B cell (primary cell): ENCODE measurements at regions not wholly inside any gene's neighbourhood (a gene's known extent, or its start where the extent isn't known, plus 50 kb on each side); places are given as distances from the start of the nearest gene placed in this dataset.

ENCODE experiments used
- ATAC-seq: fragments of 200-7000 bp; cut with Tn5 transposase; one replicate; pipeline ENCODE4 v1.10.0; 2021; ENCODE audit warnings: low read depth, mild to moderate bottlenecking, moderate number of reproducible peaks, moderate library complexity
- CTCF ChIA-PET: fragments of 350-600 bp; sonication (Branson Sonifier 250); formaldehyde crosslinking; loops from one replicate; lab custom pipeline; 2021; ENCODE audit warnings: antibody characterized with exemption, inconsistent platforms; lab: Charles Lee
- POLR2A ChIA-PET: fragments of 350-600 bp; sonication (Branson Sonifier 250); formaldehyde crosslinking; loops from one replicate; lab custom pipeline; 2021; ENCODE audit warnings: antibody characterized with exemption; lab: Charles Lee
- DNase-seq: peaks from one replicate; pipeline ENCODE4 v3.0.0; 2013
- H2AFZ ChIP-seq: 2 replicates; pipeline ENCODE4 v1.6.1; 2012; ENCODE audit warnings: mild to moderate bottlenecking, low read depth, low read length; ENCODE audit not compliant: insufficient read depth, poor library complexity, severe bottlenecking
- H3K27ac ChIP-seq, 2 donors: 1 replicate in 1 of 2; 2 replicates in 1 of 2; pipeline ENCODE4 v1.5.1; 2012 to 2013; ENCODE audit warnings: low read length in 2 of 2, mild to moderate bottlenecking in 2 of 2, moderate library complexity in 1 of 2
- H3K27me3 ChIP-seq, 4 experiments: fragments of 200-600 bp in 1 of 4; sonication (generic) in 1 of 4; replicated peaks in 1 of 4; 1 replicate in 2 of 4; 2 replicates in 2 of 4; pipeline versions ENCODE4 v1.6.1 to v1.7.0; 2013 to 2016; ENCODE audit warnings: low read length in 3 of 4, mild to moderate bottlenecking in 2 of 4, mixed read lengths in 1 of 4, moderate library complexity in 1 of 4; ENCODE audit not compliant: insufficient read depth in 4 of 4, control insufficient read depth in 3 of 4; ENCODE audit errors: control extremely low read depth in 1 of 4
- H3K36me3 ChIP-seq, 2 experiments: replicated peaks in 1 of 2; 1 replicate in 1 of 2; 2 replicates in 1 of 2; pipeline versions ENCODE4 v1.6.1 to v1.7.1; 2013; ENCODE audit warnings: low read length in 1 of 2; ENCODE audit not compliant: insufficient read depth in 2 of 2, control insufficient read depth in 1 of 2; ENCODE audit errors: control extremely low read depth in 1 of 2, extremely low read depth in 1 of 2
- H3K4me1 ChIP-seq, 2 donors: fragments of 200-600 bp in 1 of 2; sonication (generic) in 1 of 2; 1 replicate in 1 of 2; 2 replicates in 1 of 2; pipeline versions ENCODE4 v1.5.1 to v1.6.1; 2013 to 2017; ENCODE audit warnings: low read length in 2 of 2; ENCODE audit not compliant: control insufficient read depth in 2 of 2, insufficient read depth in 2 of 2
- H3K4me2 ChIP-seq: replicated peaks from 2 replicates; pipeline ENCODE3; 2012; ENCODE audit warnings: mild to moderate bottlenecking, low read depth, low read length; ENCODE audit not compliant: poor library complexity, severe bottlenecking
- H3K4me3 ChIP-seq, 5 experiments: fragments of 200-600 bp in 1 of 5; sonication (generic) in 1 of 5; 1 replicate in 3 of 5; 2 replicates in 2 of 5; pipeline versions ENCODE4 v1.5.1 to v1.7.0; 2011 to 2016; ENCODE audit warnings: low read length in 4 of 5, mild to moderate bottlenecking in 4 of 5, low read depth in 2 of 5, control low read depth in 1 of 5, moderate library complexity in 1 of 5; ENCODE audit not compliant: insufficient read depth in 1 of 5; ENCODE audit errors: control extremely low read depth in 1 of 5, extremely low read depth in 1 of 5
- H3K79me2 ChIP-seq: fragments of 200-600 bp; sonication (generic); one replicate; pipeline ENCODE4 v1.6.0; 2016; ENCODE audit warnings: low read length; ENCODE audit not compliant: control insufficient read depth, insufficient read depth
- H3K9ac ChIP-seq: fragments of 200-600 bp; sonication (generic); 2 replicates; pipeline ENCODE4 v1.6.1; 2017; ENCODE audit warnings: mild to moderate bottlenecking, low read length, moderate library complexity
- H3K9me3 ChIP-seq, 3 donors: one replicate each; pipeline versions ENCODE4 v1.6.1 to v1.7.1; 2013; ENCODE audit warnings: low read length in 2 of 3; ENCODE audit not compliant: control insufficient read depth in 2 of 3, insufficient read depth in 1 of 3; ENCODE audit errors: control extremely low read depth in 1 of 3
- H4K20me1 ChIP-seq: 2 replicates; pipeline ENCODE4 v1.6.0; 2012; ENCODE audit warnings: mild to moderate bottlenecking, low read length; ENCODE audit not compliant: insufficient read depth, control insufficient read depth, poor library complexity, severe bottlenecking
- H3K27ac Mint-ChIP-seq: one replicate; pipeline ENCODE4 v1.8.0; 2021; ENCODE audit warnings: mixed read lengths
- H3K27me3 Mint-ChIP-seq: one replicate; pipeline ENCODE4 v1.8.0; 2021; ENCODE audit warnings: mixed read lengths
- H3K4me1 Mint-ChIP-seq: one replicate; pipeline ENCODE4 v1.8.0; 2021; ENCODE audit warnings: mixed read lengths
- H3K4me3 Mint-ChIP-seq: one replicate; pipeline ENCODE4 v1.8.0; 2021; ENCODE audit warnings: mixed read lengths
- H3K9me3 Mint-ChIP-seq: one replicate; pipeline ENCODE4 v1.8.0; 2022; ENCODE audit warnings: mixed read lengths; ENCODE audit not compliant: insufficient read depth
- CTCF ChIP-seq: fragments of 200-600 bp; IDR thresholded peaks from one replicate; pipeline ENCODE4 v1.8.0; 2022; ENCODE audit warnings: antibody characterized with exemption, mild to moderate bottlenecking
- EZH2 ChIP-seq: IDR thresholded peaks from 2 replicates; pipeline ENCODE4 v1.6.1; 2012; ENCODE audit warnings: borderline replicate concordance, low read depth, mild to moderate bottlenecking, moderate library complexity, low read length; ENCODE audit not compliant: insufficient read depth, poor library complexity, severe bottlenecking
- WGBS: methylation state at CpG from one replicate; pipeline ENCODE4 v1.1.5; 2013; ENCODE audit warnings: missing lambda C conversion rate; ENCODE audit not compliant: insufficient coverage; 5-methylcytosine and 5-hydroxymethylcytosine counted together
- intact Hi-C: fragments of 100-400 bp; cut with micrococcal nuclease; formaldehyde crosslinking; loops from one replicate; pipeline ENCODE4 v1.10.0; 2022

- Mint-ChIP-seq H3K9me3 (no peaks in the 10 kb centered on the region), H3K27ac (no peak overlapping the region), H3K4me1 (no peaks in the 10 kb centered on the region), H3K4me3 (no peak overlapping the region), H3K27me3 (peaks cover 3% of the 10 kb centered on the region)
- no peak overlapping the region for H3K9ac ChIP-seq
- H3K4me3 ChIP-seq: no peak overlapping the region
- H3K27ac ChIP-seq: no peak overlapping the region
- H3K36me3 ChIP-seq: no peaks in the 10 kb centered on the region
- H3K4me1 ChIP-seq: no peaks in the 10 kb centered on the region
- DNase-seq: no peak
- 86% methylated on average over 7 of the region's 7 CpGs for WGBS
- no peaks in the 10 kb centered on the region for H3K27me3 ChIP-seq
- no peaks in the 10 kb centered on the region for H3K79me2 ChIP-seq
- ChIA-PET CTCF (no interaction called here), POLR2A (no interaction called here)
- H3K4me2 ChIP-seq: no peak overlapping the region
- H3K9me3 ChIP-seq: no peaks in the 10 kb centered on the region
- no peak for ATAC-seq
- no peak overlapping the region for H2AFZ ChIP-seq
- intact Hi-C loops: no loop called here
- TF ChIP-seq EZH2 (no peak), CTCF (no peak)
- H4K20me1 ChIP-seq: no peaks in the 10 kb centered on the region
Observed at GRCh38 chr4:13876940-13877339, 249.4 kb upstream of the BOD1L1 start.

- 80% methylated on average over 1 of the region's 4 CpGs for WGBS
- no peaks in the 10 kb centered on the region for H3K4me1 Mint-ChIP-seq
Observed at GRCh38 chr4:13877626-13878025, 250.1 kb upstream of the BOD1L1 start.

More at GRCh38 chr4:13877626-13878025, 250.1 kb upstream of the BOD1L1 start:
- Histone ChIP-seq H3K36me3 (no peaks in the 10 kb centered on the region), H3K4me2 (no peak overlapping the region), H4K20me1 (no peaks in the 10 kb centered on the region), H3K4me1 (no peaks in the 10 kb centered on the region), H3K79me2 (no peaks in the 10 kb centered on the region), H3K9ac (no peak overlapping the region), H3K27ac (no peak overlapping the region), H3K27me3 (no peaks in the 10 kb centered on the region), H2AFZ (no peak overlapping the region), H3K4me3 (no peak overlapping the region), H3K9me3 (no peaks in the 10 kb centered on the region)
- intact Hi-C loops: no loop called here
- DNase-seq (no peak), ATAC-seq (no peak)
- TF ChIP-seq EZH2 (no peak), CTCF (no peak)
- no peak overlapping the region for H3K4me3 Mint-ChIP-seq
- peaks cover 3% of the 10 kb centered on the region for H3K27me3 Mint-ChIP-seq
- H3K9me3 Mint-ChIP-seq: no peaks in the 10 kb centered on the region
- H3K27ac Mint-ChIP-seq: no peak overlapping the region
- CTCF ChIA-PET: no interaction called here
- POLR2A ChIA-PET: no interaction called here
